Breast epithelium (tissue), 4 donors: ENCODE measurements at regions not wholly inside any gene's neighbourhood (a gene's known extent, or its start where the extent isn't known, plus 50 kb on each side); places are given as distances from the start of the nearest gene placed in this dataset.

Experiments
- DNase-seq, 2 donors: peaks; one replicate each; pipeline ENCODE4 v3.0.0-alpha.2; 2019; ENCODE audit warnings: low spot score in 2 of 2
- H3K27ac ChIP-seq, 2 donors: fragments of 200-600 bp; sonication (generic) in 1 of 2; one replicate each; pipeline ENCODE4 v1.5.1; 2016 to 2019; ENCODE audit warnings: mild to moderate bottlenecking in 1 of 2
- H3K27me3 ChIP-seq, 2 donors: fragments of 200-600 bp; sonication (generic) in 1 of 2; one replicate each; pipeline versions ENCODE4 v1.5.1 to v1.6.0; 2017 to 2019; ENCODE audit warnings: control low read depth in 1 of 2, mild to moderate bottlenecking in 1 of 2
- H3K36me3 ChIP-seq: fragments of 200-600 bp; one replicate; pipeline ENCODE4 v1.5.1; 2019
- H3K4me1 ChIP-seq, 2 donors: fragments of 200-600 bp; sonication (generic); one replicate each; pipeline ENCODE4 v1.5.1; 2016 to 2019; ENCODE audit warnings: control low read depth in 1 of 2
- H3K4me3 ChIP-seq, 3 donors: fragments of 200-600 bp; sonication (generic); 1 replicate in 2 of 3; 2 replicates in 1 of 3; pipeline ENCODE4 v1.5.1; 2016 to 2019; ENCODE audit warnings: mild to moderate bottlenecking in 3 of 3, moderate library complexity in 2 of 3
- H3K9me3 ChIP-seq, 2 donors: fragments of 200-600 bp; sonication (generic) in 1 of 2; one replicate each; pipeline ENCODE4 v1.5.1; 2016 to 2019; ENCODE audit warnings: control low read depth in 1 of 2
- POLR2A ChIP-seq: fragments of 450-650 bp; IDR thresholded peaks from one replicate; pipeline ENCODE4 v1.6.1; 2016; ENCODE audit warnings: antibody characterized with exemption, mild to moderate bottlenecking, moderate library complexity
- POLR2AphosphoS5 ChIP-seq, 3 donors: sonication (generic); formaldehyde crosslinking; IDR thresholded peaks; one replicate each; pipeline ENCODE4 v1.6.1; 2017; ENCODE audit warnings: antibody characterized with exemption in 3 of 3
- intact Hi-C: fragments of 100-400 bp; cut with DNase I; formaldehyde crosslinking; loops from one replicate; pipeline ENCODE4 v1.15.1; 2023; ENCODE audit warnings: low total_unique reads
- TF ChIP-seq, protein P1 (sequence below), 3 donors: fragments of 450-650 bp; IDR thresholded peaks; one replicate each; pipeline ENCODE4 v1.5.1; 2016 to 2017; ENCODE audit warnings: antibody characterized with exemption in 3 of 3, mild to moderate bottlenecking in 3 of 3, moderate library complexity in 3 of 3

DNA sequence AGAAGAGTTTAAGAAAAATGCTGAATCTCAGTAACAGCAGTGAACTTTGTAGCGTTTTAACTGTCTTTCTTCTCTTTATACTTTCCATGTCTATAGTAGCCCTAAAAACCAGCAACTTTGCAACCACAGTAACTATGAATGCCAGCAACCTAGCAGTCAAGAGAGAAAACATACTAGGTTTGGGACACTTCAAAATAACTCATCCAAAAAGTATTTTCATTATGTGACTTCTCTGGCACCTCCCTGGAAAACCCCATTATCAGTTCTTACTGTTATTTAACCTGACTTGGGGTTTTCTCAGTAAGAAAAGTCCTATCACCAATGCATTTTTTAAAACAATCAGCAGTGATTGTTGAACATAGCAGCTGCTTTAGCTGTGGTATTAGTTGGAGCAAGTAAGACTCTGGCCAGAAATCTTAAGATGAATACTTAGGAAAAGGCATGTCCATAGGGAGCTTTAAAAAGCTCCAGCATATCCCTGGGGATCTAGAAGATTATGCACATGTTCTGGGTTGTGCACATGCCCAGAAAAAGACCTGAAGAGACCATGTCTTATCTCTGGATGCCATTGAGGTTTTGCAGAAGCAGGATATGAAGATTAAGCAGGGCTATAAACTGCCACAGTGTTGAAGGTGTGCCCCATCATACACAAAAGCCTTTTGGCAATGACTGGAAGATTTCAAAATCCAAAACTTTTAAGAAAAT, 411.3 kb downstream of the CMPK2 start:
- H3K27me3 ChIP-seq = no peaks in the 10 kb centered on the region
- no peak overlapping the region for H3K4me3 ChIP-seq
- no peak overlapping the region for H3K27ac ChIP-seq
- no peak for DNase-seq
- intact Hi-C loops = no loop called here
- H3K36me3 ChIP-seq = no peaks in the 10 kb centered on the region
- TF ChIP-seq, protein P1, sequence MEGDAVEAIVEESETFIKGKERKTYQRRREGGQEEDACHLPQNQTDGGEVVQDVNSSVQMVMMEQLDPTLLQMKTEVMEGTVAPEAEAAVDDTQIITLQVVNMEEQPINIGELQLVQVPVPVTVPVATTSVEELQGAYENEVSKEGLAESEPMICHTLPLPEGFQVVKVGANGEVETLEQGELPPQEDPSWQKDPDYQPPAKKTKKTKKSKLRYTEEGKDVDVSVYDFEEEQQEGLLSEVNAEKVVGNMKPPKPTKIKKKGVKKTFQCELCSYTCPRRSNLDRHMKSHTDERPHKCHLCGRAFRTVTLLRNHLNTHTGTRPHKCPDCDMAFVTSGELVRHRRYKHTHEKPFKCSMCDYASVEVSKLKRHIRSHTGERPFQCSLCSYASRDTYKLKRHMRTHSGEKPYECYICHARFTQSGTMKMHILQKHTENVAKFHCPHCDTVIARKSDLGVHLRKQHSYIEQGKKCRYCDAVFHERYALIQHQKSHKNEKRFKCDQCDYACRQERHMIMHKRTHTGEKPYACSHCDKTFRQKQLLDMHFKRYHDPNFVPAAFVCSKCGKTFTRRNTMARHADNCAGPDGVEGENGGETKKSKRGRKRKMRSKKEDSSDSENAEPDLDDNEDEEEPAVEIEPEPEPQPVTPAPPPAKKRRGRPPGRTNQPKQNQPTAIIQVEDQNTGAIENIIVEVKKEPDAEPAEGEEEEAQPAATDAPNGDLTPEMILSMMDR (IDR thresholded peaks at IDR 0.05) = no peak
- TF ChIP-seq POLR2A = no peak
- no peak for TF ChIP-seq POLR2AphosphoS5 (IDR thresholded peaks at IDR 0.05)
- no peaks in the 10 kb centered on the region for H3K9me3 ChIP-seq
- H3K4me1 ChIP-seq = no peaks in the 10 kb centered on the region

DNA sequence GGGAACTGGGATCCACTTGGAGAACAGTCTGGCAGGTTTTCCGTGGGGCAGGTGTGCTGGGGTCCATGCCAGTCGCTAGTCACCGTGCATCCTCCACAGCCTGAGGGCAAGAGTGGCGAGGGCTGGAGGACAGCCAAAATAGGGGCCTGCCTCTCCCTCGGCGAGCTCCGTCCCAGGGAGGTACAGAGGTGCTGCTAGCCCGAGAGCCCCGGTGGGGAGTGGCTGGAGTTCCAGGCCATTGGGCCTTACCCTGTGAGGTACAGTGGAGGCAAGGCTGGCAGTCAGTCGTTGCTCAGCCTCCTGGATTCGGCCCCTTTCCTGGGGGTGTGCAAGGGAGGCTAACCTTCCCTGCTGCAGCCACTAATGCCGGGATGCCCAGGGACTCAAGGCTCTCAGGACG, 406.6 kb downstream of the CMPK2 start:
- intact Hi-C loops = no loop called here
- Histone ChIP-seq H3K9me3 (no peaks in the 10 kb centered on the region), H3K4me1 (no peaks in the 10 kb centered on the region), H3K27ac (no peak overlapping the region), H3K4me3 (no peak overlapping the region), H3K36me3 (no peaks in the 10 kb centered on the region), H3K27me3 (no peaks in the 10 kb centered on the region)
- no peak for DNase-seq
- TF ChIP-seq POLR2A = no peak
- no peak for TF ChIP-seq POLR2AphosphoS5 (IDR thresholded peaks at IDR 0.05)
- TF ChIP-seq, protein P1 (IDR thresholded peaks at IDR 0.05) = no peak

DNA sequence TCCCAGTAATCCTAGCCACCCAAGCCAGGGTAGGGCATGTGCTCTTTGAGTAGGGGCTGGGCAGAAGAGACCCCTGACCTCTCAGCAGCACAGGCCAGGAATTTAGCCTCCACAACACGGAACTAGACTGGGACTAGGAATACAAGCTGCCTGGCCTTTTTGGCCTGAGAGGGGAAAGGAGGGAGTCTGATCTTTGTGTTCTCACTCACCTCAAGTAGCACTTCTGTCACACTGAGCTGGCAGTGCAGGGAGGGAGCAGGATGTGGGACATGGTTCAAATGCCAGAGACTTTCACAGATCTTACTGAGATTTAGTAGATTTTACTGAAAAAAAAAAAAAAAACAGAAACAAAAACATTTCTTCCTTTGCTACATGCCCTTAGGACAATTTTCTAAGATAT, 395.2 kb downstream of the CMPK2 start:
- H3K9me3 ChIP-seq = peaks cover 0 to 16% of the 10 kb centered on the region in 2 donors
- H3K36me3 ChIP-seq = no peaks in the 10 kb centered on the region
- peaks cover 0 to 9% of the 10 kb centered on the region in 2 donors for H3K27me3 ChIP-seq
- H3K27ac ChIP-seq = no peak overlapping the region
- intact Hi-C loops = loop anchor here (5.0 kb wide), 1 partner anchor 332 kb away; no protein-coding TSS in a partner anchor
- no peaks in the 10 kb centered on the region for H3K4me1 ChIP-seq
- DNase-seq = no peak
- no peak for TF ChIP-seq POLR2A
- TF ChIP-seq POLR2AphosphoS5 (IDR thresholded peaks at IDR 0.05) = no peak
- TF ChIP-seq, protein P1 (IDR thresholded peaks at IDR 0.05) = no peak
- H3K4me3 ChIP-seq = no peak overlapping the region

DNA sequence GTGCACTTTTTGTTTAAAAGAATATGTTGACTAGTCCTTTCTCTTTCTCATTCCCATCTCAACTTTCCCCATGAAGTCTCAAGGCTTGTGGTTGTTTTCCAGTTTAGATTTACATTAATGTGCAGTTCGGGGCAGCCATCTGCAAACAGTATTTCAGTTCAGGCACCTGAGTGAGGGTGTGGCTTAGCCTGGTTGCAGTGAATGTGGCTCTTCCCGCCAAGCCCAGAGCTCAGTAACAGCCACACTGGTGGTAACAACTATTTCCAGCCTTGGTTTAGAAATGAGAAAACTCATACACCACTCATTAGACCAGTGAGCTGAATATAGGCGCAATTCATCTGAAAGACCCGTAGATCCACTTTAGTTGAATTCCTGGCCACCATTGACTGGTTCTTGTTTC, 394.3 kb downstream of the CMPK2 start:
- TF ChIP-seq POLR2AphosphoS5 (IDR thresholded peaks at IDR 0.05) (no peak), POLR2A (no peak)
- TF ChIP-seq, protein P1 (IDR thresholded peaks at IDR 0.05) = no peak
- peaks cover 0 to 15% of the 10 kb centered on the region in 2 donors for H3K9me3 ChIP-seq
- H3K27me3 ChIP-seq = peaks cover 0 to 9% of the 10 kb centered on the region in 2 donors
- intact Hi-C loops = loop anchor here (5.0 kb wide), 1 partner anchor 331 kb away; no protein-coding TSS in a partner anchor
- no peak overlapping the region for H3K27ac ChIP-seq
- H3K36me3 ChIP-seq = no peaks in the 10 kb centered on the region
- DNase-seq = no peak
- no peak overlapping the region for H3K4me3 ChIP-seq
- H3K4me1 ChIP-seq = no peaks in the 10 kb centered on the region
